PFSK-1 (cell line): ENCODE measurements at regions not wholly inside any gene's neighbourhood (a gene's known extent, or its start where the extent isn't known, plus 50 kb on each side); places are given as distances from the start of the nearest gene placed in this dataset.

Source experiments
- FOXP2 ChIP-seq: optimal IDR thresholded peaks from 2 replicates; pipeline ENCODE3; 2011; ENCODE audit warnings: borderline replicate concordance, control low read depth, inconsistent platforms; ENCODE audit not compliant: insufficient read depth; ENCODE audit errors: extremely low read length, extremely low read depth
- POLR2AphosphoS5 ChIP-seq: IDR thresholded peaks from 2 replicates; pipeline ENCODE4 v1.6.1; 2012; ENCODE audit warnings: low read depth, mild to moderate bottlenecking, control low read depth, low read length, moderate library complexity
- SIN3A ChIP-seq: IDR thresholded peaks from 2 replicates; pipeline ENCODE4 v1.6.1; 2012; ENCODE audit warnings: mild to moderate bottlenecking, low read length, moderate library complexity, borderline replicate concordance; ENCODE audit not compliant: insufficient read depth
- TAF1 ChIP-seq: IDR thresholded peaks from 2 replicates; pipeline ENCODE4 v1.6.1; 2012; ENCODE audit warnings: low read length, control low read depth, borderline replicate concordance; ENCODE audit not compliant: insufficient read depth
- TF ChIP-seq, protein P1 (sequence below), 2 experiments: IDR thresholded peaks; 2 replicates each; pipeline versions ENCODE4 v1.6.1 to v1.8.0; 2011 to 2012; ENCODE audit warnings: low read depth in 2 of 2, low read length in 2 of 2, control low read depth in 1 of 2, inconsistent platforms in 1 of 2, mild to moderate bottlenecking in 1 of 2, moderate library complexity in 1 of 2; ENCODE audit not compliant: insufficient read depth in 1 of 2

DNA sequence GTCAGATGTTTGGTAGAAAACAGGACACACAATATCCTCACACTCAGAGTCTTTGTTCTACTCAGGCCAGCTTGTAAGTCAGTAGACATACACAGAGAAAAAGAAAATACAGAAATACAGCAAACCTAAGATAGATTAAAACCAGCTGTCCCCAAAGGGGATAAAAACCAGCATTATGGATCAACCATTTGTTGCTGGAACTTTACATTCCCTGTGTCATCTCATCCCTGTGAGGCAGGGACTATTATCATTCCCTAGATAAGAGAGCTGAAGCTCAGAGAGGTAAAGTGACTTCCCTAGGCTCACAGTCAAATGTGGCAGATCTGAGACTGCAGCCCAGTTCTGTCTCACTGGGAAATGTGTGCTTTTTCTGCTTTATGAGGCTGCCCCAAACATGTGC, 80.7 kb downstream of the DMRTA2 start:
- TF ChIP-seq POLR2AphosphoS5 = no peak

DNA sequence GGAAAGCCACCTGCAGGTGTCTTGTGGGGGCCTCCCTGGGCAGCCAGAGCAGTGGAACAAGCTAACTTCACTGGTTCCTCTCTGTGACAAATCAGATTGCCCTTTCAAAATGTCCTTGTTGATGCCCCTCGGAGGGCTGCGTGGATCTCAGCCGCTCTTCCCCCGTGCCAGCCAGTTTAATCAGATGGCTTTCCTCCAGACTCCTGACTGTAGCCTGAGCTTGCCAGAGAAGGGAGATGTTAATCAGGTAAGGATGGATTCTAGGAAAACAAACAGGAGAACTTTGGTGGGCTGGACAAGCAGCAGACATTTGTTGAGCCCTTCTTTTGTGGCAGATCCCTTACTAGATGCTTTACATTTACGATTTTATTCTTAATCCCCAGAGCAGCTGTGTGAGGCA, 88.2 kb downstream of the DMRTA2 start:
- TF ChIP-seq POLR2AphosphoS5 (no peak), FOXP2 (no peak), SIN3A (no peak), TAF1 (no peak)
- TF ChIP-seq, protein P1, sequence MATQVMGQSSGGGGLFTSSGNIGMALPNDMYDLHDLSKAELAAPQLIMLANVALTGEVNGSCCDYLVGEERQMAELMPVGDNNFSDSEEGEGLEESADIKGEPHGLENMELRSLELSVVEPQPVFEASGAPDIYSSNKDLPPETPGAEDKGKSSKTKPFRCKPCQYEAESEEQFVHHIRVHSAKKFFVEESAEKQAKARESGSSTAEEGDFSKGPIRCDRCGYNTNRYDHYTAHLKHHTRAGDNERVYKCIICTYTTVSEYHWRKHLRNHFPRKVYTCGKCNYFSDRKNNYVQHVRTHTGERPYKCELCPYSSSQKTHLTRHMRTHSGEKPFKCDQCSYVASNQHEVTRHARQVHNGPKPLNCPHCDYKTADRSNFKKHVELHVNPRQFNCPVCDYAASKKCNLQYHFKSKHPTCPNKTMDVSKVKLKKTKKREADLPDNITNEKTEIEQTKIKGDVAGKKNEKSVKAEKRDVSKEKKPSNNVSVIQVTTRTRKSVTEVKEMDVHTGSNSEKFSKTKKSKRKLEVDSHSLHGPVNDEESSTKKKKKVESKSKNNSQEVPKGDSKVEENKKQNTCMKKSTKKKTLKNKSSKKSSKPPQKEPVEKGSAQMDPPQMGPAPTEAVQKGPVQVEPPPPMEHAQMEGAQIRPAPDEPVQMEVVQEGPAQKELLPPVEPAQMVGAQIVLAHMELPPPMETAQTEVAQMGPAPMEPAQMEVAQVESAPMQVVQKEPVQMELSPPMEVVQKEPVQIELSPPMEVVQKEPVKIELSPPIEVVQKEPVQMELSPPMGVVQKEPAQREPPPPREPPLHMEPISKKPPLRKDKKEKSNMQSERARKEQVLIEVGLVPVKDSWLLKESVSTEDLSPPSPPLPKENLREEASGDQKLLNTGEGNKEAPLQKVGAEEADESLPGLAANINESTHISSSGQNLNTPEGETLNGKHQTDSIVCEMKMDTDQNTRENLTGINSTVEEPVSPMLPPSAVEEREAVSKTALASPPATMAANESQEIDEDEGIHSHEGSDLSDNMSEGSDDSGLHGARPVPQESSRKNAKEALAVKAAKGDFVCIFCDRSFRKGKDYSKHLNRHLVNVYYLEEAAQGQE (IDR thresholded peaks at IDR 0.05; ENCODE audit: insufficient read depth in 1 of 2, low read depth in 2 of 2, low read length in 2 of 2) = no peak

DNA sequence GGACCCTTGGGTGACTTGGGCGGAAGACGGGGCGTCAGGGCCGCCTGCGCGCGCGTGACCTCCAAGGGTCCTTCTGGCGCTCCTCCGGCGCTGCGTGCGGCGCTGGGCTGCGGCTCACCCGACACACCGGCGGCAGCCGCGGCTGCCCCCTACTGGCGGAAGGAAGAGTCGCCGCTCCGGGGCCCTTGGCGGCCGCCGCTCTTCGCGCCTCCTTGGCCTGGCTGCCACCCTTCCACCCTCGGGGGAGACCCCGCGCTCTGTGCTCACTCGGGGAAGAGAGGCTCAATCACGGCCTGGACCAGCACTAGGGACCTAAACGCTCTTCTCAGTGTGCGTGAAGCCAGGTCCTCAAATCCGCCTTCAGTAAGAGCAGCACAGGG, 89.7 kb downstream of the DMRTA2 start:
- TF ChIP-seq FOXP2 (peak; percentile 24), POLR2AphosphoS5 (no peak)

DNA sequence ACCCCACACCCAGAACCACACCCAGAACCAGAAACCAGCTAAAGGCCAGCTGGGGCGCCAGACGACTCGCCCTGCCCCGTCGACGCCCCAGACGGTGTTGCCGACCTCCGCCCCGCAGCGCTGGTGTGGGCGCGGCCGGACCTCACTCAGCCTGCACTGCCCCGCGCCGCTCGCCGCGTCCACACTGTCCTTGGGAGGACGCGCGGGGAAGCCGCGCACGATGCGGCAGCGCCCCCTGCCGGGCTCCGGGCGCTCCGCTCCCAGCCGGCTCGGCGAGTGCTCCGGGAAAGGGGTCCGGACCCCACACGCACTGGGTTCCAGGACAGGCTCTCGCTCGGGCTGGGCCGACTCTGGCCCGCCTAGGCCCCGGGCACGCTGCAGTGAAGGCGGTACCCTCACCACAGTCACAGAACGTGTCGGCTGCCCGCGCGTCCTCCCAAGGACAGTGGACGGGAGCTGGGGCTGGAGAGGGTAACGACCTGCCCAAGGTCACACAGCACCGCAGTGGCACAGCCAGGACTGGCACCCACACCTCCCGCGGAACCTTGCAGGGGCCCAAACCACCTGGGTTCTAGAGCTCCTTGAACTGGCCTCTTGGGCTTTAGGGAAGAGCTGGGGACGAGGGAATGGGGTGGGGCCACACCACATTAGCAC, 90.2 kb downstream of the DMRTA2 start:
- peak; percentile 28 for TF ChIP-seq FOXP2
- TF ChIP-seq, protein P1 (IDR thresholded peaks at IDR 0.05; ENCODE audit: insufficient read depth in 1 of 2, low read depth in 2 of 2, low read length in 2 of 2) = no peak

DNA sequence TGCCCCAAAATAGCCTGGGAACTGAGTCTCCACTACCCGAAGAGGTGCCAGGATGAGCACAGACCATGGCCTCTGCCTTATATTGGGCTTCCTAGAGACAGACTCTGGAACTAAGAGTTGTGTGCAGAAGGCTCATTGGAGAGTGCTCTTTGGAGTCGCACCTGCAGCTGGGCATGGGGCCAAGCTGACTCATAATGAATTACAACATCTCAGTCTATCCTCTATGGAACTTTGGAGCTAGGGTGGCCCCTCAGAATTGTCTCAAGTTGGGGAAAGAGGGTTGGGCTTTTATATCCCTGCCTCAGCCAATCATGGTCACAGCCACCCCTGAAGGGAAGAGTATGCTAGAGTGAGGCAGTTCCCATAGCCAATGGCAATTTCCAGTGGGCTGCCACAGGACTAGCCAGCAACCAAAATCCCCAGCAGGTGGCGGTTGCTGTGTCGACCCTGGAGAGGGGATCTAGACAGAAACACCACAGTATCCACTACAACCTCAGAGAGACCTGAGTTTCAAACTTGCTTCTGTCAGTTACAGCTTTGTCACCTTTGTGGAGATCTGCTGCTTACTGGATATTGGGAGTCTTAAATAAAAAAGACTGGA, 93.8 kb downstream of the DMRTA2 start:
- no peak for TF ChIP-seq TAF1
- TF ChIP-seq SIN3A = no peak
- TF ChIP-seq, protein P1 (IDR thresholded peaks at IDR 0.05; ENCODE audit: insufficient read depth in 1 of 2, low read depth in 2 of 2, low read length in 2 of 2) = no peak
- TF ChIP-seq POLR2AphosphoS5 = no peak
- no peak for TF ChIP-seq FOXP2

DNA sequence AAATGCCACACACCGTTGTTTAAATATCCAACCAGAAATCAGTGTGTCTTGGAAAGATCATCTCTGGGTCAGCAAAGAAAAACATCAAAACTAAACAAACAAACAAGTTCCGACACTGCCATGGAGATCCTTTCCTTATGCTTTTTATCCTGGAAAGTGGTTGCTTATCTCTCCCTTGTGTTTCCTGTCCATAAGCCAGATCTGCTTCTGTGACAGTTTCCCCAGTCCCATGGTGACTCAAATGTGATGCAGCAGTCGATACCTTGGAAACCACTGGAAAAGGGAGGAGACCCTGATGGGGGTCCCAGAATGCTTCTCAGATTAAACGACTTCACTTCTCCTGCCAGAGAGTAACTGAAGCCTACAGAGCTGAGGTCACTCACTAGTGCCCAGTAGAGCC, 94.7 kb downstream of the DMRTA2 start:
- no peak for TF ChIP-seq TAF1
- TF ChIP-seq, protein P1 (IDR thresholded peaks at IDR 0.05; ENCODE audit: insufficient read depth in 1 of 2, low read depth in 2 of 2, low read length in 2 of 2) = no peak
- no peak for TF ChIP-seq FOXP2
- no peak for TF ChIP-seq SIN3A
